Right lung (tissue), 2 donors: ENCODE measurements at regions not wholly inside any gene's neighbourhood (a gene's known extent, or its start where the extent isn't known, plus 50 kb on each side); places are given as distances from the start of the nearest gene placed in this dataset.
"Not testable (repeated sequence)": the region's sequence is repeated elsewhere in the genome, so short reads cannot be mapped to it uniquely, and the experiment has no call there.

Experiments
- DNase-seq, 2 donors: peaks; one replicate each; pipeline ENCODE4 v3.0.0-alpha.2; 2013

GRCh38 chr7:96561892-96562291 lies 147.8 kb downstream of the SEM1 start:
- DNase-seq: no peak

- peak in 1 of 2 donors; percentile 31 for DNase-seq
Observed at GRCh38 chr7:96558530-96558929, 151.1 kb downstream of the SEM1 start.

- DNase-seq: peak; percentile 21 to 26
Observed at GRCh38 chr7:96558093-96558492, 151.6 kb downstream of the SEM1 start.

GRCh38 chr7:96557598-96557997 lies 152.0 kb downstream of the SEM1 start:
- DNase-seq: not testable (repeated sequence)

- DNase-seq: no peak
Observed at GRCh38 chr7:96548664-96549063, 161.0 kb downstream of the SEM1 start.

GRCh38 chr7:96547371-96547811 lies 162.3 kb downstream of the SEM1 start:
- DNase-seq: no peak

GRCh38 chr7:96546426-96546825 lies 163.2 kb downstream of the SEM1 start:
- DNase-seq: no peak

- DNase-seq: no peak
Observed at GRCh38 chr7:96539471-96539870, 170.2 kb downstream of the SEM1 start.

- no peak for DNase-seq
Observed at GRCh38 chr7:96538632-96539031, 171.0 kb downstream of the SEM1 start.

- DNase-seq: no peak
Observed at GRCh38 chr7:96534221-96534620, 175.4 kb downstream of the SEM1 start.

GRCh38 chr7:96532428-96532935 lies 177.2 kb downstream of the SEM1 start:
- DNase-seq: no peak

GRCh38 chr7:96531331-96531730 lies 178.3 kb downstream of the SEM1 start:
- DNase-seq: no peak

- peak; percentile 72 to 76 for DNase-seq
Observed at GRCh38 chr7:96530786-96531185, 178.9 kb downstream of the SEM1 start.

- no peak for DNase-seq
Observed at GRCh38 chr7:96527133-96527827, 182.4 kb downstream of the SEM1 start.

- DNase-seq: no peak
Observed at GRCh38 chr7:96526496-96526895, 183.2 kb downstream of the SEM1 start.

- no peak for DNase-seq
Observed at GRCh38 chr7:96521068-96521894, 188.4 kb downstream of the SEM1 start.

GRCh38 chr7:96508371-96508770 lies 186.5 kb upstream of the SLC25A13 start:
- DNase-seq: peak; percentile 64 to 66

- DNase-seq: no peak
Observed at GRCh38 chr7:96503597-96503996, 181.7 kb upstream of the SLC25A13 start.

- DNase-seq: no peak
Observed at GRCh38 chr7:96501318-96501717, 179.4 kb upstream of the SLC25A13 start.

- no peak for DNase-seq
Observed at GRCh38 chr7:96499532-96499931, 177.6 kb upstream of the SLC25A13 start.

GRCh38 chr7:96497567-96497966 lies 175.7 kb upstream of the SLC25A13 start:
- DNase-seq: no peak

- DNase-seq: no peak
Observed at GRCh38 chr7:96495751-96496216, 173.9 kb upstream of the SLC25A13 start.

GRCh38 chr7:96486681-96487080 lies 164.8 kb upstream of the SLC25A13 start:
- no peak for DNase-seq
